ENCODE measurements at regions not wholly inside any gene's neighbourhood (a gene's known extent, or its start where the extent isn't known, plus 50 kb on each side); places are given as distances from the start of the nearest gene placed in this dataset.
"Not testable (repeated sequence)": the region's sequence is repeated elsewhere in the genome, so short reads cannot be mapped to it uniquely, and the experiment has no call there.

DNA sequence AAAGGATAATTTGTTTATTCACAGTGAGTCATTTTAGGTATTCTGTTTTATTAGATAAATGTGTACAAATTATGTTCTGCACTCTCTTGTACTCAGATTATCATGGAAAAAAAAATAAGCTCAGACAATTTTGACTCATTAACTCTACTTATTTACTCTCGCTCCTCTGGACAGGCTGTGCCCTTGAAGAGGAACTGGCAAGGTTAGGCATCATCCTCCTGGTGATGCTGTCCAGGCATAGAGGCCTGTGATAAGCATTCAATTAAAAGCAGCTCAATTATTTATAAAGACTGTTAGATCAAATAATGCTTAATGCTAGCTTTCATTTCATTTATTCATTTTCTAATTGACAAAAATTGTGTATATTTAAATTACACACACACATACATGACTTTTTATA, 518.5 kb downstream of the TENT5A start:
- no peak for DNase-seq

DNA sequence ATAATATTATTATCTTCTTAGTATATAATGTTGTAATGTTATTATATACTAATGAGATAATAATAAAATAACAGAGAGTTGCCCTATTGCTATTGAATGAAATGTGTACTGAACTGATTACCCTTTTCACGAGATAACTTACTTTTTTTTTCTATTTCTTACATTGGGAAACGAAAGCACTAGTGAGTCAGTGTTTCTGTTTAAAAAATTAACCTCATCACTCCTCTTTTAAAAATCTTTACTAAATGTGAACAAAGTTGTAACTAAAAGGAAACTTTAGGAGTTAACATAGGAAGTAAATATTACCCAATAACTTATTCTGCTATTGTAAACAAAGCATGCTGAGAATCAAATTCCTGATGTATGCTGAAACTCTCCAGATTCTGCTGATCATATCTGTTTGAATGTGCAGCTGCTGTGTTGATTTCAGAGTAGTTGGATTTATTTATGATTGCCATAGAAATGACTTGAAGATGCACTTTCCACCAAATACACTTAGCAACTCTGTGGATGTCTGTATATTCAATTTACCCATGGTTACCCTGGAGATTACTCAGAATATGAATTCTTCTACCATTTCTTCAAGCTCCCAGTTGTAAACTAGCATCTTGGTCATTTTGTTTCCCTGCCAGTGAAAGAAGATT, 523.4 kb downstream of the TENT5A start:
- DNase-seq: peak in 1 of 3 experiments; percentile 4

DNA sequence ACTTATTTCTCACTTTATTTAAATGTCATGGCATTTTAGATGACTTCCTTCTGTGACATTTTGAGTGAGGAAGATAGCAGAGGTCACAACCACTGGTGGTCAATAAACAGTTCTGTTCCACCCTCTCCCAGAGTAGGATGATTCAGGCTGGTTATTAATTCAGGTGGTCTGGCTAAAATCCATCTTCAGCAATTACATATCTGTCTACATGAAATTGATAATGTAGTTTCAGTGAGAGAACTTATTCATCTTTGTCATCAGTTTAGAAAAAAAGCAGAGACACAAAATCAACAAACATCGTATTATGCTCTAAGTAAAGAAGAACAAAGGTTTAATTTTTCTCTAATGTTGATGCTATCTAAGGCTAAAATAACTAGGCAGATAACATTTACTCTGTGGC, 525.5 kb downstream of the TENT5A start:
- DNase-seq: no peak

DNA sequence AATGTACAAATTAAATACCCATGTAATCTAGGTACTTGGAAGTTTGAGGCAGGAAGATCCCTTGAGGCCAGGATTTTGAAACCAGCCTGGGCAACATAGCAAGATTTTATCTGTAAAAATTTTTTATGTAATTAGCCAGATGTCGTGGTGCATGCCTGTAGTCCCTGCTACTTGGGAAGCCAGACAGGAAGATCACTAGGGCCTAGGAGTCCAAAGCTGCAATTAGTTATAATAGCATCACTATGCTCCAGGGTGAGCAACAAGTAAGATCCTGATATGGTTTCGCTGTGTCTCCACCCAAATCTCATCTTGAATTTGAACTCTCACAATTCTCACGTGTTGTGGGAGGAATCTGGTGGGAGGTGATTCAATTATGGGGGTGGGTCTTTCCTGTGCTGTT, 535.8 kb downstream of the TENT5A start:
- no peak for DNase-seq

DNA sequence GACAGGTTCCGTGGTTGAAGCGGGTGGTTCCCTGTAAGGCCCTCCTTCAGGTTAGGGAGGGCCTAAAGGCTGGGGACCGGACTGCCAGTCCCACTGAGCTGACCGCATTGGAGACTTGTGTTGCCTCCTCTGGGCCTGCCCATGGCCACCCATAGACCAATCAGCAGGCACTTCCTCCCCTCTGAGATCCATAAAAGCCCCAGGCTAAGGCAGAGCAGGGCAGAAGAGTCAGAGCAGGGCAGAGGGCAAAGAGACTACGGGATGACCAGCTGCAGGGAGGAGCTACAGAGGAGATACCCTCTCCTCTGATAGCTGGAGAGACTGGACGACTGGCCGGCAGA, 537.4 kb downstream of the TENT5A start:
- no peak for DNase-seq

DNA sequence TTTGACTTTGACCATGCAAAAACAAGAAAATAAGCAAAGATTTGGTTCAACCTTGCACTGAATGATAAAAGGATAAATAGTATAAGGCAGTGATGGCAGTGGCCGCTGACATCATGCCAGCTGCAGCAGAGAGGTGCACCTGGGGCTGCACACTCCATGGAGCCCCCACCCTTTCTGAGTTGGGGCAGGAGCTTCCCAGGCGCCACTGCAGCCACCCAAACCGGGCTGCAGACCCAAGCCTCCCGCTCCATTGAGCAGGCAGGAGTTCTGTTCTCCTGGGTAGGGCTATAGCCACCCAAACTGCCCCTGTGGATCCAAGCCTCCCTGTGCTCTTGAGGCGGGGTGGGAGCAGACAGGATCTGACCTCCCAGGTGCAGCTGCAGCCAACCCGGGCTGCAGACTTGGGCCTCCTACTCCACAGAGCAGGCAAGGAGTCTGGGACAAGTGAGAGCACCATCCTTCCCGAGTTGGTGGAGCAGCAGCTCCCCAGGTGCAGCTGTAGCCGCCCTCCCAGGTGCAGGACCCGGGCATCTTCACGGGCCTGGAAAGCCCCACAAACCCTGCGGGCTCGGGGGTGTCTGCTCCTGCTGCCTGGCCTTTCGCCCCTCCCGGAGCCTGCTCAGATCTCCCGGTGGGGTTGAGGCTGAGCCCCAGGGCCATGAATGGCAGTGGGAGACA, 537.9 kb downstream of the TENT5A start:
- no peak for DNase-seq

DNA sequence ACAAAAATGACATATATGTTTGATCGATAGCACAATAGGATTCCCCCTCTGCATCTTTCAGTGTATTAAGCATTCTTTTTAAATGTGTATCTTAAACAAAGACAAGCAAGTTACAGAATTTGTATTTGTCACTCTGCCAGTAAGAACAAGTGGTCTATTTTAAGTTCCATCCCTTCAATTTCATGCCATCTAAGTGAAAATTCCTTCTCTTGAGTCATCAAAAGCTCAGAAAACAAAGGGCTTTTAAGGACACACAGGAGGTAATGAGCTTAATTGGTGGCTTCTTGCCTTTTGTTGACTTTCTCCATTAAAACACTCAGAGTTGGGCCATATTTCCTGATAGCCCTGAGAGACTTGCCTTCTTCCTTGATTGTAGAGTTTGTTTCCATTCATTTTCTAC, 547.8 kb downstream of the TENT5A start:
- DNase-seq: peak; percentile 9 to 84 (median 18)

DNA sequence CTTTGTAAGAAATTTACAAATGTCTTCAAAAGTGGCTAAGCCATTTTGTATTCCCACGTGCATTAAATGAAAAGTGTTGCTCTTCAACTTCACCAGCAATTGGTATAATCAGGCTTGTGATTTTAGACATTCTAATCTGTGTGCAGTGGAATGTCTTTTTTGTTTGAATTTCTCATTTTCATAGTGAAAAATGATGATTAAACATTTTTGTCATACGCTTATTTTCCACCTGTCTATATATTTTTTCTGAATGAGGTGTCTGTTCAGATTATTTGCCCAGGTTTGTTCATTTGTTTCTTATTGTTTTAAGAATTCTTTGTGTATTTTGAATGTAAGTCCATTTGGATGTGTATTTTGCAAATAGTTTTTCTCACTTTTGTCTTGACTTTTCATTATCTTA, 558.1 kb downstream of the TENT5A start:
- DNase-seq: no peak

DNA sequence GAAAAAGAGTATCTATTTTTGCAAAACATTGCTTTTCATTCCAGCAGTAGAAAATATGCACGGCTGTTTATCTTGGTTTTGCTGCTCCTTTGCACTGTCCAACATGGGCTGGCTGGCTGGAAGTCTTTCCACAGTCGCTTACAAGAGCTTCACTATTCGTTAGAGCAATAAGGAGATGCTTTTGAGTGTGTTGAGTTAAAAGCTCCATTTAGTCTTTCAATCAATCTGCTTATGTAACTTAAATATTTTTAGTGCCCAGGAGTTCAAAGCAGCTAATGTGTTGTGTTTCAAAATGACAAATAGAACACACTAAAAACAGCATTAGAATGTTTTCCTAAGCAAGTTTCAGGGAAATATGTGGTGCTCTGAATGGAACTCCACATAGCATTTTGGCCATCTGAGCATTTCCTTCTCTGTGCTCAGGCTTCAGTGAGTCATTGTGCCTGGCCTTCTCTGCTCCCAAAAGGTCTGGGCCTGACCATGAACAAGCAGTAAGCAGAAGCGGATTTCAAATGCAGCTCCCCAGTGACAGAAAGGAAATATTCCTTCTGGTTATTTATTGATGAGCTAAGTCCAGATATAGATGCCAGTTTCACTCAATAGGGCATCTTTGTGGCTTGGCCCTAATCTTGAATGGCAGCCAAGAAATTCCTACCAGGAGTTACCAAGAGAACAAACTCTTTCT, 580.3 kb downstream of the TENT5A start:
- DNase-seq: no peak

DNA sequence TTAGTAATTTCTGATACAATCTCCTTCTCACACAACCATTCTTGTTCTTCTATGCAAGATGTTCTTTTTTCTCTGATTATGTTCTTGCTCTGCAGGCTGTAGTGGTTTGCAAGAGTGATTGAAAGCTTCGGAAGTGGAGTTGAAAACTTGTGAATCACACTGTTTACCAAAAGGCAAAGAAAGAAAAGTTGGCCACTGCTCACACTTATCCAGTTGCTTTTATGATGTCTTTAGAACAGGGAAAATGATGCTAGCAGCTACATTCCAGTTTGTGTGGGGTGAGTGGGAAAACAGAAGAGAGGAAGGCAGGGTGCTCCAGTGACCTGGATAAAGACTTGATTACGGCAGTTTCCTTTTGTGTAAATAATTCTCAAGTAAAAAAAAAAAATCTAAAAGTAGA, 583.3 kb downstream of the TENT5A start:
- no peak for DNase-seq

DNA sequence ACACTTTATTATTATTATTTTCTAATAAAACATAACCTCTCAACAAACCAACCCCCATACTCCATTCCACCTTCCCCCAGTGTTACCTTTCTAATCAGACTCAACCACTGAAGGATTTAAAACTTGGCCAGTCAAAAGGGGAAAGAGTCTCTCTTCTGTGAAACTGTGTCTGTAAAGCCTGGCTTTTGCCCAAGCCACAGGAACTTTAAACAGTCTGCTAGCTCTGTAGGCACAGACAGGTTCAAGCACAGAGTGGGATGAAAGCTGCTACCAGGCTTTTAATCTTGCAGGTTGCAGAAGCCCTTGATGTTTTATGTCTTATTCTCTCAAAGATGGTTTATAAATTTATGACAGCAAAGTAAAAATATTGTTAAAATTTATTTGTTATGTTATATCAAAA, 585.7 kb downstream of the TENT5A start:
- DNase-seq: no peak

DNA sequence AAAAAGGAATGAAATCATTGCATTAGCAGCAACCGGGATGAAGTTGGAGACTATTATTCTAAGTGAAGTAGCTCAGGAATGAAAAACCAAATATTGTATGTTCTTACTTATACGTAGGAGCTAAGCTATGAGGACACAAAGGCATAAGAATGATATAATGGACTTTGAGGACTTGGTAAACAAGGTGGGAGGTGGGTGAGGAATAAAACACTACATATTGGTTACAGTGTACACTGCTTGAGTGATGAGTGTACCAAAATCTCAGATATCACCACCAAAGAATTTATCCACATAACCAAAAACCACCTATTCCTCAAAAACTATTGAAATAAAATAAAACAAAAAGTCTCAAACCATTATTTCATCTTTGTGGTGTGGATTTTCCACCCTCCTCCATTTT, 593.5 kb downstream of the TENT5A start:
- no peak for DNase-seq

DNA sequence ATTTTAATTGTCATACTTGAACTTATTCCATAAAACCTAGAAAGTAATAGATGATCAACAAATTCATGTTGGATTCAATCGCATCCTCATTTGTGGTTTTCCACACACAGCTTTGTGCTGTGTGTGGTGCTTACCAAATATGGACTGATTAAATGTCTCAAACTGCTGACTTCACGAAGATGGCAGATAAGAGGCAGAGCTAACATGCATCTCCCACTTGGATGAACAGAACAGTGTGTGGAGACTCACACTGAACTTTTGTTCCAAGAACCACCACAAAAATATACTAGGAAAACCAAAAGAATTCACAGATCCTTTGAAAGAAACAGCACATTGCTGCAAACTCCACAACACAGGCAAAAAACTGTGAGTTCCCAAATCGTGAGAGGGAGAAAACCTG, 603.7 kb downstream of the TENT5A start:
- DNase-seq: no peak

DNA sequence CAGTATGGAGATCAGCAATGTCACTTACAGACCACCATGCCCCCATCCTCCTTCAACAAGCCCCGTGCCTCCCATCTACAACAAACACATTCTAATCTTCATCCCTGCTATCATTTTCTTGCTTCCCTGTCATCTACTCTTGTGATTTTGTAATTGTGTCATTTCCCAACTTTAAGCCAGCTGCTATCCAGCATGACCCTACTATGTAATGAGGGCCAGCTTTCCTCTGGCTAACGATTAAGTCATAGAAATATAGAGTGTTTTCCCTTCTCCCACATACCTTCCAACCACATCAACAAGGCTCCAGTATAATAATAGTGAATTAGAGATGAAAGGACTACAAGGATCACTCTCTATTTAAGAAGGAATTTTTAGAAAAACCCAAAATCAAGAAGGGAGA, 607.0 kb downstream of the TENT5A start:
- DNase-seq: no peak

DNA sequence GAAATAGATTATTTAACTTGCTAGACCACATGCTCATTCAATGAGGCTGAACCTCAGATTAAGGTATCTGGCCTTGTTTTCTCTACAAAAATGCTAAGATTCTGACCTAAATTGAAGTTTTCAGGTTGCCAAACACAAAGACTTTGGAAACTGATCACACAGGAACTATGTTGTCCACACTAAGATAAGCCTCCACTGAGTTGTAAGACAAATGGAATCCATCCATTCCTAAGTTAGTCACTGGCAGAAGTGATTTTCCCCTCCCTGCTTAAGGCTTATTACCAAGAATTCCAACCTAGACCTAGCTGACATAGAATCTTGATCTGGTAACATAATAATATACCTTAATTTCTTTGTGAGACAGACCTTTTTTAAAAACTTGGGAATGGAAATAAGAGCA, 608.1 kb downstream of the TENT5A start:
- no peak for DNase-seq

DNA sequence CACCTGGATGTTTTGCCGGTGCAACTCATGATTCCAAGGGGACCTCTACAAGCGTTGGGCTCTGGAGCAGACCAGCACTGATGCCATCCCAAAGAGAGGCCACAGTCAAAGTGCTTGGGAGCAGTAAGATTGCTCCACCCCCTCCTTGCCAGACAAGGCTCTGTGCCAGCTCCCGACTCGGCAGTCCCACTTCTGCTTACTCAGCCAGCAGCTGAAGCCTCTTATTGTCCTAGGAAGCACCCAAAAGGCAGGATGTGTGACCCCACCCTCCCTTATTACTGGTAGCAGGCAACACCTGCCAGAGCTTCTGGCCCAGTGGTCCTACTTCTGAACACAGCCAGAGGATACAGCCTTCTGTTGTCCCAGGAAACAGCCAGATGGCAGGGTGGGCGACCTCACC, 614.2 kb downstream of the TENT5A start:
- DNase-seq: peak in 1 of 3 experiments; percentile 4

DNA sequence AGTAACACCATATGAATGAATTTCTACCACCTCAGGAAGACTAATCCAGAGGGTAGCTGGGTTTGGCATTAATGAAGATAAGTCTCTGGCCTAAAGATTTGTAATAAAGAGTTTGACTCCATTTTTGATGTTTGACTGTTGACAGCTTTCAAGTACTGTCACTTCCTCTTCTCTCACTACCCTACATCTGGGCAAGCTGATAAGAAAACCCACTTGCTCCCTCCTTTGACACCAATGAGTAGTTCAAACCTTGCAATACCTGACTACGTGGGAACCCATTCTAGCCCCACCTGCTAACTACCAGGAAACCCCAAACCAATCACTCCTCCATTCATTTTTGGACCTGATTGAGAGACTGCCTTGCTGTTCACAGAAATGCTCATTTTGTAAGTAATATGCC, 621.5 kb downstream of the TENT5A start:
- DNase-seq: no peak

DNA sequence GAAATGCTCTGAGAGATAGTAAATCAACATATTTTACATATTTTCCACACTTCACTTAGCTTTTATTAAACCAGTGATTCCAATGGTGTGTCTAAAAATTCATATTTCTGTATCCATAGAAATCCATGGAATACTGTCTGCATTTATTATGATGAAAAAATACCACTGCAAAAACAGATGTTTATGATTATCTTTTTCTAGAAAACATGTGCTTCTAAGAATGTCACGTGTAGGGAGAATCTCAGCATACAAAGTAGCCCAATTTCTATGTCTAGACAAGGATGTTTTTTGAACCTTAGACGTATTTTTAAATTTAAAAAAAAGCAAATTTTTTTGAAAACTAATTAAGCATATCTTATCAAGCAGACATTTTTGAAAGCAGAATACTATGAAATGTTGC, 622.4 kb downstream of the TENT5A start:
- DNase-seq: no peak

DNA sequence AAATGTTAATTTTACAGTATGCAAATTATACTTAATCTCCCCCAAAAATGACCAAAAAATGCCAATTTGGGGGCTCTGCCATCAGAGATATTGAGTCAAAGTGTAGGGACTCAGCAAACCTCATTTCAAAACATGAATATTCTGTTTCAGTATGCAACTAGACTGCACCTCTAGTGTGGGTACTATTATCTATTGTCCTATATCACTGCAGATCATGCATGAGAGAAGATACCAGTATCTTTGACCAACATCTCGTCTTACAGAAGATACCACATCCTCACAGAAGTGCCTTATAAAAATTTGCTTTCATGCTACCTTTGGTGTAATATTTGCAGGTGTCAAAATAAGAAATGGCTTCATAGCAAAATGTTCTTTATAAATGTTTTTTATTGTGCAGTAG, 623.8 kb downstream of the TENT5A start:
- DNase-seq: no peak

DNA sequence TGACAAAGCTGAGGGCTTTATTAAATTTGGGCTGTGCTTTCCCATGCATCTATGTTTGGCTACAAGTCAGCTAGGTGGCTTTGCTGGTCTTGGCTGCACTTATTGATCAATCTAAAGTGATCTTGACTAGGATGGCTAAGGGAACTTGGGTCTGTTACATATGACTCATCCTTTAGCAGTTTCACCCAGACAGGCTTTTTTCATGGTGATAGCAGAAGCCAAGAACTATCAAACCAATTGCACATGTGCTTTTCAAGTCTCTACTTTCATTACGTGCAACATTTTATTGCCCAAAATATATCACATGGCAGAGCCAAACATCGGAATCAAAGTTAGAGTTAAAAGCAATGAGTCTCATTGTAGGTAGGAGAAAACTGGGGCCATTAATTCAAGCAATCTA, 626.3 kb downstream of the TENT5A start:
- no peak for DNase-seq

DNA sequence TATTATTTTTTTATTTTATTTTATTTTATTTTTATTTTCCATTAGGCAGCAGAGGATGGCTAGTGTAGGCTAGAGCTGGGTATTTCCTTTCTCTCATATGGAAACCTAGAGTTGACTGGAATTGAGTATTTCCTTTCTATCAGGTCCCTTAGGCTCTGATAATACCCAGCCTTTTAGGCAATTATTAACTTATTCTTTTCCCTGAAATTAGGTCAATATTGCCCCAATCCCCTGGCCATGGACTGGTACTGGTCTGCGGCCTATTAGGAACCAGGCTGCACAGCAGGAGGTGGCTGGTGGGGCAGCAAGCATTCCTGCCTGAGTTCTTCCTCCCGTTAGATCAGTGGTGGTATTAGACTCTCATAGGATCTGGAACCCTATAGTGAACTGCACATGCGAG, 632.2 kb downstream of the TENT5A start:
- DNase-seq: no peak

DNA sequence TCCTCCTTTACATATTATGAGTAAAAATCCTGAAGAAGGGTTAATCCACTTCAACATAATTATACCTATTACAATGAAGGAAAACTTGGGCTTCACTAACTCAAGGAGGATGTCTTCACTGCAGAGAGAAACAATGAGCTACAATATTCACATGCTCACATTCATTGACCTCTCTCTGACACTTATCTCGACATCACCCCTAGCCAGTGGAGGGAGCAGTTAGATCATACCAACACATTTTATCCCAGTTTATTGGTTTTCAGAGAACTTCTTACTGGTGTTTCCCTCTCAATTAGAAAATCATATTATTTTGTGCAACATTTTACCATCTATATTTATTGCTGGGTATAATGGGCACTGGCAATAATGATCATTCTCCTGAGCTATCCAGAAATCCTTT, 646.5 kb downstream of the TENT5A start:
- DNase-seq: peak in 1 of 3 experiments; percentile 11

DNA sequence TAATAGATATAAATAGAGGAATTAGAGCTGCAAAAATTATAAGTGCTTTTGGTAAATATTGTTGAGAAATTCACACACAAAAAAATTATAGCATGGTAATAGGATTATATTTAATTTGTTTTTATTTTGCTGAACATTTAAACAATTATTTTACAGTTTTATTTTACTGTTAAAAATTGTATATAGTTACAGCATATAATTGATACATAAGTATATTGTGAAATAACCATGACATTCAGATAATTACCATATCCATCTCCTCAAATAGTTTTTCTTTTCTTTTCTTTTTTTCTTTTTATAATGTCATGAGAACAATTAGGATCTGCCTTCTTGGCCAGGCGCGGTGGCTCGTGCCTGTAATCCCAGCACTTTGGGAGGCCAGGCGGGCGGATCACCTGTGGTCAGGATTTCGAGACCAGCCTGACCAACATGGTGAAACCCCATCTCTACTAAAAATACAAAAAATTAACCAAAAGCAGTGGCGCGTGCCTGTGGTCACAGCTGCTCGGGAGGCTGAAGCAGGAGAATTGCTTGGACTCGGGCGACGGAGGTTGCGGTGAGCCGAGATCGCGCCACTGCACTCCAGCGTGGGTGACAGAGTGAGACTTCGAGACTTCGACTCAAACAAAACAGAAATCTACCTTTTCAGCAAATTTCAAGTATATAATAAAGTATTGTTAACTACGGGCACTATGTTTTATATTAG, 654.2 kb downstream of the TENT5A start:
- DNase-seq: no peak

DNA sequence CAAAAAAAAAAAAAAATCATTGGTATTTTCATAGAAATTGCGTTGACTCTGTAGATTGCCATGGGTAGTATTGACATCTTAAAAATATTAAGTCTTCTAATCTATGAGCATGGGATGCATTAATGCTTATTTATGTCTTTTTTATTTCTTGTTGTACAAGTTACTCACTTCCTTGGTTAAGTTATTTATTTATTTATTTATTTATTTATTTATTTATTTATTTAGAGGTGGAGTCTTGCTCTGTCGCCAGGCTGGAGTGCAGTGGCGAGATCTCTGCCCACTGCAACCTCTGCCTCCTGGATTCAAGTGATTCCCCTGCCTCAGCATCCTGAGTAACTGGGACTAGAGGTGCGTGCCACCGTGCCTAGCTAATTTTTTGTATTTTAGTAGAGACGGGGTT, 656.0 kb downstream of the TENT5A start:
- DNase-seq: not testable (repeated sequence)

All from NCI-H1417 (cell line).